HG03520 (cell line): ENCODE measurements at regions not wholly inside any gene's neighbourhood (a gene's known extent, or its start where the extent isn't known, plus 50 kb on each side); places are given as distances from the start of the nearest gene placed in this dataset.

Experiments used
- ATAC-seq: cut with Tn5 transposase; IDR thresholded peaks from one replicate; pipeline ENCODE4 v1.9.1; 2021; ENCODE audit warnings: mild to moderate bottlenecking, moderate library complexity; ENCODE audit not compliant: unreplicated experiment

DNA sequence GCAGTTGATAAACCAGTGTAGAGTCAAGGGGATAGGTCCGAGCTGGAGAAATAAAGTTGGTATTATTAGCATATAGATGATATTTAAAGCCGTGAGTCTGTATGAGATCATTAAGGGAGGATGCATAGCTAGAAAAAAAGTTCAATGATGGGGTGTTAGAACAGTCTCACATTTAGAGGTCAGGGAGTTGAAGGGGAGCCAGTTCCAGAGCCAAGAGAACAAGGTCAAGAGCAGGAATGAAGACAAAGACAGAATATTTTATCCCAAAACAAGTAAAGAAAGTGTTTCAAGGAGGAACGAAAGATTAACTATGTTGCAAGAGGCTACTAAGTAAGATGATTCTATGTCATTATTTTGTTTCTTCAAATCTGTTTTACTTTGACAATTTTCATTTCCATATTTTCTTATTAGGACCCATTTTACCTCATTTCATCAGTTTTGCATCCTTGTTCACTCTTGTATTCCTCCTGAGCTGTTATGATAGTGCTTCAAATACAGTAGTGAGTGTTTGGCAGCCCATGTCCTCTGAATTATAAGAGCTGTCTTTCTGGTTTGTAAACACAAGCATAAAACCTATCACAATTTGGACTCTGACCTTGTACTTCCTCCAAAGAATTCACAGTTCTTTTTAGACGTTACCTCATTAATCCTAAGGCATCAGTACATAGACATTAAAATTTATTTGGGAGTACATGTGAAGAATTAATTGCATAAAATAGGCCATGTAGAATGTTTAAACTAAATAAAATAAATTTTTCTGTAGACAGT lies 695.7 kb upstream of the NECTIN3 start:
- no peak for ATAC-seq

DNA sequence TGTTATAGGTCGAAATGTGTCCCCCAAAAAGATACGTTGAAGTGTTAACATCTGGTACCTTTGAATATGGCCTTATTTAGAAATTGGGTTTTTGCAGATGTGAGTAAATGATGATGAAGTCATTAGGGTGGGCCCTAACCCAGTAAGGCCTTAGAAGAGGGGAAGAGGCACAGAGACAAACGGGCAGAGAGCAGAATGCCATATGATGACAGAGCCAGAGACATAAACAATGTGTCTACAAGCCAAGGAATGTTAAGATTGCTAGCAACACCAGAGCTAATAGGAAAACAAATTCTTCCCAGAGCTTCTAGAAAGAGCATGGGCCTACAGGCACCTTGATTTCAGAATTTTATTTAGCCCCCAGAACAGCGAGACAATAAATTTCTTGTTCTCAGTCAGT lies 693.1 kb upstream of the NECTIN3 start:
- no peak for ATAC-seq

- ATAC-seq = no peak
These were observed 689.6 kb upstream of the NECTIN3 start for GRCh38 chr3:110381992-110382391.

DNA sequence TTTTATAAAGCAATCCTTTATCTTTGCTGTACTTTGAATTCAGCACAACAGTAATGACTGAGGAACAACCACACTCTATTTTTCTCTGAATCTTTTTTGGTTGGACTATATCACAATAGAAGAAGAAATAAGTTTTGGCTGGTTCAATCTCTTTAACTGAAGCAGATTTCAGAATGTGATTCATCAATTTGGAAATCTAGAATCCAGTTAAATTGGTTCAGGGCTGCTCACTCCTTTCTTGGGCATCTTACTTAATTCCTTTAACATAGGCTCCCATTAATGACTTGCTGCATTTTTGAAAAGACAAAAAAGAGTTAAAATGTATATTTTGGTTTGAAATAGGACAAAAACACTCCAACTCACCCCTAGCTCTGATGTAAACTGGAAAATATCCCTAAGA lies 688.3 kb upstream of the NECTIN3 start:
- no peak for ATAC-seq

DNA sequence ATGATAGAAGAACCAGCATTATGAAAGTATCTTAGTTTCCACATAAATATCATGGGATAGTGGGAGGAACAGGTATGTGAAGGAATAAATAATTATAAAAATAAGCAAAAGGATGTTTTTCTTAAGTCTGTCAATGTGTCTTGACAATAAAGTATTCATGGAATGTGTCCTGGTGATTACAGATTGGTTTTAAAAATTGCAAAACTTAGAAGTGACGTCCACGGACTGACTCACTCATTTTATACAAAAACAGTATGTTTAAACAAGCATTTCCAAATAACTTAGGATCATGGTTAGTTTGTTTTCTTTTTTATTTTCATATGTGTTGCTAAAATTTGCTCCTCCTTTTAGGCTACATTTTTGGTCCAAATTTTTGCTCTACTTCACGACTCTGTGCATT lies 687.0 kb upstream of the NECTIN3 start:
- ATAC-seq = no peak

DNA sequence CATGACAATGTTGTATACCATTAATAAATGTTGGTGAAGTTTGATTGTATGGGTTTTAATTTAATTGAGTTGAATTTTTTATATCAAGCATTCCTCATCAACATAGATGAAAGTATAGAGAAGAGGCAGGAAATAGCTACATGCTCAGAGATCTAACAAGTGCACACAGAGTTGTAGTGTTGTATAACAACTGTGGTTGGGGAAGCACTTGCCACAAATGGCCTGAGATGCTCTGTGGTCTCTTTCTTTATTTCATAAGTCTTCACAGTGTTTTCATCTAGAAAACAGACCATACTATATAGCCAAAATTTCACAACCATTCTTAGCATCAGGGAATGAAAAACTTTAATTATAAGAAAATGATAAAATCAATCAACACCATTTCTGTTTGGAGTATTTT lies 682.6 kb upstream of the NECTIN3 start:
- ATAC-seq = no peak

DNA sequence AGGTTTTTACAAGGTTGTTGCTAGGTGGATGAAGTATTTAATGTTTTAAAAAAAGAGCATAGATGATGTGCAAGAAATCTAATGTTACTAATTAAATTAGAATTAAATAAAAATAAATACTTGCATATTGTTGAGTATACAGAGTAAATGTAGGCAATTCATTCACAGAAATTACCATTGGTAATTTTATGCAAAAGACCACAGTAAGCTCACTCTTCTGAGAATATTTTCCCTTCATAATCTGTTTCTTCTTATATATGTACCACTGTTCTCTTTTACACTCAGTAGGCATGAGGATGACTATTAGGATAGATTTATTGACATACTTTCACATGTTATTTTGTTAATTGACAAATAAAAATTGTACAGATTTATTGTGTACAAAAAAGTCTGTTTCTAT lies 681.2 kb upstream of the NECTIN3 start:
- no peak for ATAC-seq

DNA sequence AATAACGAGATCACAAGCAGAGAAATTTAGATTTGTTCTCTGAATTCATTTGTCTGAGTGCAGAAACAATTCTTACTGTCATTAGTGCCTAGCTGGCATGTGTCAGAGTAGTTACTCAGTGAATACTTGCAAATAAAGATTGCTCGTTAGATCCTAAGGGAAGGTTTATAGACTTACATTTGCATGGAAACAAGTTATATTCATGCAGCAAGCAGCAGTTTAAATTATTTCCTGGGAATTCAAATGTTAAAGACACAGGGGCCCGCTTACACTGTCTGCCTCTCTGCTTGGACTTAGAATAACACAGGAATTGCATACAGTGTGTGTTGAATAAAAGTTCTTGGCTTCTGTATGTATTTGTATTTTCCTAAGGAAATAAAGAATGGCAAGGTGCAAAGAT lies 680.6 kb upstream of the NECTIN3 start:
- no peak for ATAC-seq

GRCh38 chr3:110391640-110392395 lies 679.8 kb upstream of the NECTIN3 start:
- ATAC-seq = no peak

DNA sequence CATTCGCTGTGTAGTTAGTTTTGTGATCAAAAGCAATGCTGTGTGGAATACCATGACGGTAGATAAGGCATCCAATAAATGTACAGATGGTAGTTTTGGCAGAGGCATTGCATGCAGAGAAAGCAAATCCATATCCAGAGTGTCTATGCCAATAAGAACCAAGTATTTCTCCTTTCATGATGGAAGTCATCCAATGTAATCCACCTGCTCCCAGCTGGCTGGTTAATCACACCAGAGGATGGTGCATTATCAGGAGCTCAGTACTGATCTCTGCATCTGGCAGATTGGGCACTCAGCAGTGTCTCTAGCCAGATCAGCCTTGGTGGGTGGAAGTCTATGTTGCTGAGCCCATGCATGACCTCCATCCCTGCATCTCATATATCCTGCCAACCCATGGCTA lies 677.7 kb upstream of the NECTIN3 start:
- no peak for ATAC-seq

DNA sequence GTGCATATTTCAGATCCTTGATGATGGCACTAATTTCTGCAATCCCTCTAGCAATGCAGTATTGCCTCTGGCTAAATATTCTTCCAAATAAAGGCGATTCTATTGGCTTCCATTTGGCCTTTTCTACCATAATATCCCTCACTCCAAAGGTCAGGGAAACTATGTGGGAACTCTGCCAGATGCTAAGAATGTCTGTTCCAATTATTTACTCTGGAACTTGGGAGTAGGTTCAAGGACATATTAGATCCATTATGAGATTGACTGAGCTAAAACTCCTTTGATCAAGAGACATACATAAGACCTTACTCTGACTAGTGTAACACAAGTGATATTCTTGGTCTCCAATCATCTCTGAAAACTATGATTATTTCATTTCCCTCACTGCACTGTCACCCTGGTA lies 674.5 kb upstream of the NECTIN3 start:
- ATAC-seq = no peak

- no peak for ATAC-seq
These were observed 671.3 kb upstream of the NECTIN3 start for GRCh38 chr3:110400315-110400714.

- ATAC-seq = no peak
These were observed 665.6 kb upstream of the NECTIN3 start for GRCh38 chr3:110405830-110406585.

- ATAC-seq = no peak
These were observed 658.4 kb upstream of the NECTIN3 start for GRCh38 chr3:110413266-110413665.

DNA sequence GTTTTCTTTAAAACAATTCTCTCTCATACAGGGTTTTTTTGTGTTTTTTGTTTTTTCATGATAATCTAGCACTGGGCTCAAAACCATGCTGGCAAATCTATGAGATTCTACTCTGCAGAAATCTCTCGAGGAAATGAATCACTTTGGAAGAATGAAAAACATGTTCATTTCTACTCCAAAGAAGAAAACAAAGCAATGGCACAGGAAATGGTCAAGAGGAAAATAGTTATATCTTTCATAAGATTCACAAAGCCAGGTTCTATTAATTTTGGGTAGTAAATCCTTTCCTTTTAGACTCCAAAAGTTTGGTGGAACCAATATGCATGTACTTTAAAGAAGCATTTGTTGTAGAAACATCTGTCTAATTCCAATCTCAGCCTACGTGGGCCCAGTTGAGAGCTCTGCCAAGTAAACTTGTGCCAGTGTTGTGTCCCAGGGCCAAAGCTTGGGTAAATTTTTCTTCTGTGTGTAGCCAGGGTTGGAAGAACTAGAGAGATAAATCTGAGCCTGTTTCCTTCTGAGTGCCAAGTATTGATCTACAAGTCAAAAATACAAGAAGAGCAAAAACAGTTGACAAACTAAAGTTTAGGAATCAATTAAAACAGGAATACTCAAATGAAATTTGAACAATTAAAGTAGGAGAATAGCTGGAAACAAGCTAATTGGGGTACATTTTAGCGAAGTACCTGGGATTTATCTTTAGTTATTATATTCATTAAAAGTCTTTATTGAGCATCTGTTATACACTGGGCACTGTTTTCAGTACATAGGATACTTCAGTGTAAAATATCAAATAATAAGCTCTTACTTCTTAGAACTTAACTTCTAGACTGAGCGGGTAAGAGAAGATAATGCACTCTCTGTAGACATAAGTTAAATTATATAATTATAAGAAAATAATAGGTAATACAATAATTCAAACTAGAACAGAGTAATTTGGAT lies 657.5 kb upstream of the NECTIN3 start:
- ATAC-seq = no peak

DNA sequence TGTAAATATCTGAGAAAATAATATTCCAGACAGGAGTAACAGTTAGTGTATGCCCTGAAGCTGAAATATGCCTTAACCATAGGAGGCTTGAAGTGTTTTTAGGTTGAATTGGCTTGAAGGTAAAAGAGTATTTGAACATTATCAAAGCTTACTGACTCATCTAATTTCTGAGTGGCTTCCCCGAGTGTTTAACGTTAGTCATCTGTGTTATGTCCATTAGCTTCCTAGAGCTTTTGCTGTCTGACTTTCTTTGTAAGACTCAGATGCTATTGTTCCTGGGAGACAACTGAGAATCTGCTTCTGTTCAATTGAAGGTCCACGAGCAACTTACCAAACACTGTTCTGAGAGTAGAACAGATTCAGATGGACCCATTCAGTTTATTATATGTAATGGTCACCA lies 656.8 kb upstream of the NECTIN3 start:
- no peak for ATAC-seq

DNA sequence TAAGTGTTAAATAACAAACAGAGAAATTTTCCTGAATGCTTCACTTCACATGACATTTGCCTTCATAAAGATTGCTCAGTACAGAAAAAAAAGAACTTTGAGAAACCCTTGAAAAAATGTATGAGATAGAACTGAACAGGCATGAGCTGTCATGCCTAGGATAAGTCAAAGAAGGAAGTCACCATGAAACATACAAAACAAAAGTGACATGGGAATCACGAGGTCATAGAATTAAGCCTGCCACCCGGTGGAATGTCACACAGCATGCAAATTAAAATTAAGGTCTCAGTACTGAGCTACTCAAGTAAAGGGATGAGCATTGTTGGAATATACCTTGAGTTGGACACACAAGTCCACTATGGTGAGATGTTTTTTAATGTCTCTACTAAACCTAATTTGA lies 652.5 kb upstream of the NECTIN3 start:
- ATAC-seq = no peak

GRCh38 chr3:110419601-110420000 lies 652.0 kb upstream of the NECTIN3 start:
- no peak for ATAC-seq

- no peak for ATAC-seq
These were observed 651.4 kb upstream of the NECTIN3 start for GRCh38 chr3:110420158-110420641.

DNA sequence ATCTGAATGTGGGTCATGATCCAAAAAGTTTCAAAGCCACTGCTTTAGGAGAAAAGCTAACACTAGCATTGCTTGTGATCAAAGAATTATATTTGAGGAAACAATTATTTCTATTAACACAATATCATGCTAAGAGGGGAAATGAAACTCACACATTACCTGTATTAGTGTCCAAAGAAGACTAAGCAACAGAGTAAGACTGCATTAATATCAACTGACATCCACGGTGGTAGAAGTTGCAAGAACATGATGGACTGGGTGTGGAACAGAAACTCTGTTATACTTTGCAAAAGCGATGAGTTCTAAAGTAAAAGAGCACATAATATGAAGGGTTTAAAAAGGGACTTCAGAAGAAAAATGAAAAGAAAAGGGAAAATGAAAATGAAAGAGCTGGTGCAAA lies 648.3 kb upstream of the NECTIN3 start:
- ATAC-seq = no peak

DNA sequence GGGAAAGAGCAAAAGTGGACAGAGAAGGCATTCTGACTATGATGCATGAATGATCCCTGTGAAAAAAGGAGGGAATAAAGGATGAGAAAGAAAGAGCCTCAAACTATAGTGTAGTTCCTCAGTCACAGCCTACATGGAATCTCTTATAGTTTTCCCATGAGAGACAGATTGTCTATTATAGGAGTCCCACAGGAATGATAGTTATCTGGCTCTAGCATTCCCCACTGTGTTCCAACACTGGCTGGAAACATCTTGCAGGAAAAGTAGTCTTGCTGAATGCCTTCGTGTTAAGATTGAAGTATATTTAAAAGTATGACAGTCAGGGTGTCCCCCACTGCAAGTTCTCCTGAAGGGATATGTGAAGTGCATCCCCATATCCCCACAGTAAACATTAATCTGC lies 641.5 kb upstream of the NECTIN3 start:
- no peak for ATAC-seq
